GM12875 (cell line): ENCODE measurements at regions not wholly inside any gene's neighbourhood (a gene's known extent, or its start where the extent isn't known, plus 50 kb on each side); places are given as distances from the start of the nearest gene placed in this dataset.

ENCODE experiments used
- H3K4me3 ChIP-seq: one replicate; pipeline ENCODE4 v1.5.1; 2011; ENCODE audit warnings: low read depth, low read length, control low read depth
- CTCF ChIP-seq: IDR thresholded peaks from 2 replicates; pipeline ENCODE4 v1.5.1; 2011; ENCODE audit warnings: low read depth, mild to moderate bottlenecking, control low read depth, inconsistent platforms, low read length, moderate library complexity, borderline replicate concordance; ENCODE audit not compliant: insufficient read depth

GRCh38 chr3:18247139-18247695 lies 177.9 kb downstream of the SATB1 start:
- TF ChIP-seq CTCF, result no peak
- no peak overlapping the region for H3K4me3 ChIP-seq

GRCh38 chr3:18246336-18247060 lies 178.6 kb downstream of the SATB1 start:
- TF ChIP-seq CTCF, result no peak
- H3K4me3 ChIP-seq, result no peak overlapping the region

- no peak overlapping the region for H3K4me3 ChIP-seq
- TF ChIP-seq CTCF, result no peak
These were observed 179.4 kb downstream of the SATB1 start for GRCh38 chr3:18245721-18246120.

GRCh38 chr3:18241837-18242236 lies 183.3 kb downstream of the SATB1 start:
- H3K4me3 ChIP-seq, result no peak overlapping the region
- no peak for TF ChIP-seq CTCF

GRCh38 chr3:18239674-18240073 lies 185.5 kb downstream of the SATB1 start:
- H3K4me3 ChIP-seq, result no peak overlapping the region
- no peak for TF ChIP-seq CTCF

GRCh38 chr3:18238746-18239331 lies 186.3 kb downstream of the SATB1 start:
- TF ChIP-seq CTCF, result no peak
- H3K4me3 ChIP-seq, result no peak overlapping the region

GRCh38 chr3:18238332-18238731 lies 186.8 kb downstream of the SATB1 start:
- TF ChIP-seq CTCF, result no peak
- no peak overlapping the region for H3K4me3 ChIP-seq
